GM23338 (cell line): ENCODE measurements at regions not wholly inside any gene's neighbourhood (a gene's known extent, or its start where the extent isn't known, plus 50 kb on each side); places are given as distances from the start of the nearest gene placed in this dataset.

Experiments used
- ATAC-seq: fragments of 200-7000 bp; cut with Tn5 transposase; 3 replicates; pipeline ENCODE4 v1.9.1; 2020
- DNase-seq: peaks from one replicate; pipeline ENCODE4 v3.0.0-alpha.2; 2015; ENCODE audit warnings: low spot score
- H2AFZ ChIP-seq: fragments of 200-600 bp; sonication (generic); 2 replicates; pipeline ENCODE4 v1.8.0; 2016; ENCODE audit warnings: antibody characterized with exemption, mild to moderate bottlenecking, moderate library complexity
- H3F3A ChIP-seq: fragments of 200-600 bp; sonication (generic); replicated peaks from 2 replicates; pipeline ENCODE4 v1.8.0; 2017; ENCODE audit warnings: antibody characterized with exemption, mixed run types, low read depth
- H3K27ac ChIP-seq: fragments of 200-600 bp; sonication (generic); 2 replicates; pipeline ENCODE4 v1.6.1; 2016; ENCODE audit warnings: low read depth
- H3K27me3 ChIP-seq: fragments of 200-600 bp; sonication (generic); 2 replicates; pipeline ENCODE4 v1.8.0; 2016; ENCODE audit warnings: mild to moderate bottlenecking, mixed run types, moderate library complexity; ENCODE audit not compliant: insufficient read depth
- H3K36me3 ChIP-seq: fragments of 200-600 bp; sonication (generic); 2 replicates; pipeline ENCODE4 v1.8.0; 2016; ENCODE audit warnings: mild to moderate bottlenecking; ENCODE audit not compliant: insufficient read depth
- H3K4me1 ChIP-seq: fragments of 200-600 bp; sonication (generic); 2 replicates; pipeline ENCODE4 v1.8.0; 2016; ENCODE audit warnings: mild to moderate bottlenecking, moderate library complexity; ENCODE audit not compliant: insufficient read depth
- H3K4me2 ChIP-seq: fragments of 200-600 bp; sonication (generic); 2 replicates; pipeline ENCODE4 v1.7.1; 2017; ENCODE audit warnings: mixed run types
- H3K4me3 ChIP-seq: fragments of 200-600 bp; sonication (generic); 2 replicates; pipeline ENCODE4 v1.6.1; 2016; ENCODE audit warnings: mixed run types
- H3K79me2 ChIP-seq: fragments of 200-600 bp; sonication (generic); replicated peaks from 2 replicates; pipeline ENCODE4 v1.8.0; 2017; ENCODE audit warnings: mild to moderate bottlenecking; ENCODE audit not compliant: insufficient read depth
- H3K9me2 ChIP-seq: fragments of 200-600 bp; sonication (generic); 2 replicates; pipeline ENCODE4 v1.8.0; 2017; ENCODE audit not compliant: insufficient read depth
- H4K20me1 ChIP-seq: fragments of 200-600 bp; sonication (generic); replicated peaks from 2 replicates; pipeline ENCODE4 v1.8.0; 2017; ENCODE audit warnings: mild to moderate bottlenecking; ENCODE audit not compliant: insufficient read depth
- H3K27ac Mint-ChIP-seq: 2 replicates; pipeline ENCODE4 v1.8.0; 2020; ENCODE audit warnings: inconsistent platforms, mild to moderate bottlenecking, moderate library complexity, mixed read lengths
- H3K27me3 Mint-ChIP-seq: 3 replicates; pipeline ENCODE4 v1.8.0; 2022; ENCODE audit warnings: low read depth, mild to moderate bottlenecking, moderate library complexity, mixed read lengths, inconsistent platforms; ENCODE audit not compliant: insufficient read depth, poor library complexity
- H3K36me3 Mint-ChIP-seq: 3 replicates; pipeline ENCODE4 v1.8.0; 2021; ENCODE audit warnings: low read depth, mild to moderate bottlenecking, inconsistent platforms, moderate library complexity, mixed read lengths
- H3K4me1 Mint-ChIP-seq: 3 replicates; pipeline ENCODE4 v1.8.0; 2020; ENCODE audit warnings: mild to moderate bottlenecking, inconsistent platforms, mixed read lengths
- H3K4me3 Mint-ChIP-seq: 3 replicates; pipeline ENCODE4 v1.8.0; 2021; ENCODE audit warnings: moderate library complexity, mild to moderate bottlenecking, inconsistent platforms, mixed read lengths
- H3K9me3 Mint-ChIP-seq: 3 replicates; pipeline ENCODE4 v1.8.0; 2020; ENCODE audit warnings: moderate library complexity, mild to moderate bottlenecking, inconsistent platforms, mixed read lengths
- CREB1 ChIP-seq: fragments of 250-450 bp; sonication (Bioruptor Pico); IDR thresholded peaks from 2 replicates; pipeline ENCODE4 v1.5.0; 2020; ENCODE audit warnings: low read depth, mild to moderate bottlenecking, moderate library complexity
- EZH2phosphoT487 ChIP-seq: fragments of 200-600 bp; sonication (generic); IDR thresholded peaks from one replicate; pipeline ENCODE4 v1.8.1; 2018; ENCODE audit warnings: antibody characterized with exemption; ENCODE audit not compliant: unreplicated experiment
- JUNB ChIP-seq: IDR thresholded peaks from one replicate; pipeline ENCODE4 v1.6.1; 2016; ENCODE audit warnings: antibody characterized with exemption; ENCODE audit not compliant: unreplicated experiment
- NANOG ChIP-seq: IDR thresholded peaks from 2 replicates; pipeline ENCODE4 v1.6.1; 2016; ENCODE audit warnings: antibody characterized with exemption, borderline replicate concordance
- REST ChIP-seq: IDR thresholded peaks from one replicate; pipeline ENCODE4 v1.6.1; 2018; ENCODE audit warnings: antibody characterized with exemption; ENCODE audit not compliant: unreplicated experiment
- ZNF114 ChIP-seq: fragments of 250-450 bp; sonication (Bioruptor Pico); IDR thresholded peaks from 2 replicates; pipeline ENCODE4 v1.5.0; 2020; ENCODE audit warnings: mild to moderate bottlenecking, moderate library complexity
- ZNF331 ChIP-seq: fragments of 250-450 bp; sonication (Bioruptor Pico); IDR thresholded peaks from 2 replicates; pipeline ENCODE4 v1.5.0; 2020; ENCODE audit warnings: low read depth, mild to moderate bottlenecking, moderate library complexity
- TF ChIP-seq, protein P1 (sequence below), 2 experiments: fragments of 200-600 bp in 1 of 2; sonication (generic) in 1 of 2; conservative IDR thresholded peaks; 2 replicates each; pipeline versions ENCODE4 v1.5.1 to v1.6.1; 2016 to 2017; ENCODE audit warnings: antibody characterized with exemption in 2 of 2, low read depth in 2 of 2, mild to moderate bottlenecking in 2 of 2, moderate library complexity in 1 of 2

GRCh38 chr4:71259911-71260331 lies 78.9 kb upstream of the SLC4A4 start (continued):
- TF ChIP-seq ZNF114 (no peak), ZNF331 (CRISPR knock-in tag) (no peak), EZH2phosphoT487 (no peak), JUNB (no peak), NANOG (no peak)
- TF ChIP-seq, protein P1, sequence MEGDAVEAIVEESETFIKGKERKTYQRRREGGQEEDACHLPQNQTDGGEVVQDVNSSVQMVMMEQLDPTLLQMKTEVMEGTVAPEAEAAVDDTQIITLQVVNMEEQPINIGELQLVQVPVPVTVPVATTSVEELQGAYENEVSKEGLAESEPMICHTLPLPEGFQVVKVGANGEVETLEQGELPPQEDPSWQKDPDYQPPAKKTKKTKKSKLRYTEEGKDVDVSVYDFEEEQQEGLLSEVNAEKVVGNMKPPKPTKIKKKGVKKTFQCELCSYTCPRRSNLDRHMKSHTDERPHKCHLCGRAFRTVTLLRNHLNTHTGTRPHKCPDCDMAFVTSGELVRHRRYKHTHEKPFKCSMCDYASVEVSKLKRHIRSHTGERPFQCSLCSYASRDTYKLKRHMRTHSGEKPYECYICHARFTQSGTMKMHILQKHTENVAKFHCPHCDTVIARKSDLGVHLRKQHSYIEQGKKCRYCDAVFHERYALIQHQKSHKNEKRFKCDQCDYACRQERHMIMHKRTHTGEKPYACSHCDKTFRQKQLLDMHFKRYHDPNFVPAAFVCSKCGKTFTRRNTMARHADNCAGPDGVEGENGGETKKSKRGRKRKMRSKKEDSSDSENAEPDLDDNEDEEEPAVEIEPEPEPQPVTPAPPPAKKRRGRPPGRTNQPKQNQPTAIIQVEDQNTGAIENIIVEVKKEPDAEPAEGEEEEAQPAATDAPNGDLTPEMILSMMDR (conservative IDR thresholded peaks at IDR 0.05; ENCODE audit: low read depth in 2 of 2): no peak

- Histone ChIP-seq H3K27ac (no peak overlapping the region), H3K4me3 (no peak overlapping the region), H3K9me2 (no peaks in the 10 kb centered on the region), H3K36me3 (no peaks in the 10 kb centered on the region), H3K4me2 (no peak overlapping the region), H3F3A (no peaks in the 10 kb centered on the region), H3K27me3 (no peaks in the 10 kb centered on the region), H4K20me1 (no peaks in the 10 kb centered on the region), H3K79me2 (no peaks in the 10 kb centered on the region), H2AFZ (no peak overlapping the region), H3K4me1 (peaks cover 20% of the 10 kb centered on the region; the same call in 1 of the 2 replicates)
- no peak for DNase-seq
- Mint-ChIP-seq H3K4me3 (no peak overlapping the region), H3K9me3 (no peaks in the 10 kb centered on the region), H3K27ac (no peak overlapping the region), H3K4me1 (peaks cover 7% of the 10 kb centered on the region; the same call in 2 of the 3 replicates), H3K36me3 (no peaks in the 10 kb centered on the region), H3K27me3 (no peaks in the 10 kb centered on the region)
- TF ChIP-seq JUNB (no peak), ZNF331 (CRISPR knock-in tag) (no peak), REST (no peak), CREB1 (CRISPR knock-in tag) (no peak)
- TF ChIP-seq, protein P1 (conservative IDR thresholded peaks at IDR 0.05; ENCODE audit: low read depth in 2 of 2): no peak
- no peak for ATAC-seq
Observed at GRCh38 chr4:71260544-71260943, 78.3 kb upstream of the SLC4A4 start.
